Loucy (cell line): ENCODE measurements at regions not wholly inside any gene's neighbourhood (a gene's known extent, or its start where the extent isn't known, plus 50 kb on each side); places are given as distances from the start of the nearest gene placed in this dataset.

Experiments used
- H2AFZ ChIP-seq: fragments of 200-600 bp; sonication (generic); 2 replicates; pipeline ENCODE4 v1.6.0; 2016; ENCODE audit warnings: antibody characterized with exemption, mild to moderate bottlenecking, low read length, moderate library complexity
- H3F3A ChIP-seq: fragments of 200-600 bp; 2 replicates; pipeline ENCODE4 v1.6.0; 2016; ENCODE audit warnings: antibody characterized with exemption, low read depth, mild to moderate bottlenecking
- H3K27me3 ChIP-seq: fragments of 200-600 bp; sonication (generic); 2 replicates; pipeline ENCODE4 v1.6.1; 2014; ENCODE audit warnings: low read length, mild to moderate bottlenecking; ENCODE audit not compliant: insufficient read depth, poor library complexity, severe bottlenecking
- H3K36me3 ChIP-seq: fragments of 200-600 bp; sonication (generic); 2 replicates; pipeline ENCODE4 v1.6.1; 2016; ENCODE audit warnings: low read length; ENCODE audit not compliant: insufficient read depth
- H3K4me1 ChIP-seq: fragments of 200-600 bp; sonication (generic); 2 replicates; pipeline ENCODE4 v1.5.1; 2014; ENCODE audit warnings: low read length, mild to moderate bottlenecking; ENCODE audit not compliant: insufficient read depth, poor library complexity, severe bottlenecking
- H3K4me2 ChIP-seq: fragments of 200-600 bp; sonication (generic); 2 replicates; pipeline ENCODE4 v1.6.0; 2014; ENCODE audit warnings: antibody characterized with exemption, low read length, low read depth, mild to moderate bottlenecking; ENCODE audit not compliant: poor library complexity, severe bottlenecking
- H3K4me3 ChIP-seq: fragments of 200-600 bp; sonication (generic); 2 replicates; pipeline ENCODE4 v1.5.1; 2014; ENCODE audit warnings: low read length, mild to moderate bottlenecking, mixed read lengths; ENCODE audit not compliant: poor library complexity, severe bottlenecking
- H3K79me2 ChIP-seq: fragments of 200-600 bp; sonication (generic); 2 replicates; pipeline ENCODE4 v1.6.1; 2014; ENCODE audit warnings: low read length; ENCODE audit not compliant: insufficient read depth
- H3K9ac ChIP-seq: fragments of 200-600 bp; sonication (generic); 2 replicates; pipeline ENCODE4 v1.6.0; 2014; ENCODE audit warnings: mild to moderate bottlenecking, low read depth, low read length, moderate library complexity; ENCODE audit not compliant: poor library complexity, severe bottlenecking
- H3K9me2 ChIP-seq: fragments of 200-600 bp; sonication (generic); replicated peaks from 2 replicates; pipeline ENCODE4 v1.6.1; 2016; ENCODE audit warnings: low read depth, low read length, mixed read lengths
- H3K9me3 ChIP-seq: fragments of 200-600 bp; sonication (generic); 2 replicates; pipeline ENCODE4 v1.6.1; 2014; ENCODE audit warnings: mild to moderate bottlenecking, antibody characterized with exemption, low read length, low read depth; ENCODE audit not compliant: insufficient read depth
- H4K20me1 ChIP-seq: fragments of 200-600 bp; sonication (generic); 2 replicates; pipeline ENCODE4 v1.6.0; 2014; ENCODE audit warnings: antibody characterized with exemption, low read length, mild to moderate bottlenecking; ENCODE audit not compliant: insufficient read depth, poor library complexity, severe bottlenecking
- EZH2phosphoT487 ChIP-seq: fragments of 200-600 bp; IDR thresholded peaks from 2 replicates; pipeline ENCODE4 v1.6.1; 2018; ENCODE audit warnings: antibody characterized with exemption, mild to moderate bottlenecking, moderate library complexity, borderline replicate concordance
- TF ChIP-seq, protein P1 (sequence below): fragments of 200-600 bp; sonication (generic); conservative IDR thresholded peaks from 2 replicates; pipeline ENCODE4 v1.5.1; 2014; ENCODE audit warnings: mild to moderate bottlenecking, antibody characterized with exemption, low read length

DNA sequence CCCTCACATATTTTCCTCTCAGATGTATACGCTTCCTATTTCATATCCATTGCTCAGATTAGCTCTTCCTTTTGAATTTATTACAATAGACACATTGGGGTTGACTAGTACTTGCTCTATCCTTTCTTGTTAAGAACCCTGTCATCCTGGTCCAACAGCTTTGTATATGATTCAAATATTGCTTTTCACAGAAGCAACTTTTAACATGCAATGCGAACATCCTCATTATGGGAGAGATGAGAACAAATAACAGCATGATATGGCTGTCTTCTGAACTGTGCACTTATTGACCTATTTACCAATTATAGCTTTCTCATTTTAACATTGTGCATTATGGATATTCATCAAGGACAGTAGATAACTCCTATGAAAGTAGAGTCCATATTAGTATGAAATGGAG, 510.8 kb downstream of the PTPRC start:
- Histone ChIP-seq H3K9me2 (no peaks in the 10 kb centered on the region), H3K4me2 (no peak overlapping the region), H3K4me1 (no peaks in the 10 kb centered on the region), H2AFZ (no peak overlapping the region), H3F3A (no peaks in the 10 kb centered on the region), H3K36me3 (no peaks in the 10 kb centered on the region), H3K79me2 (no peaks in the 10 kb centered on the region), H3K9me3 (no peaks in the 10 kb centered on the region), H3K9ac (no peak overlapping the region), H3K4me3 (no peak overlapping the region), H4K20me1 (no peaks in the 10 kb centered on the region), H3K27me3 (no peaks in the 10 kb centered on the region)
- TF ChIP-seq, protein P1, sequence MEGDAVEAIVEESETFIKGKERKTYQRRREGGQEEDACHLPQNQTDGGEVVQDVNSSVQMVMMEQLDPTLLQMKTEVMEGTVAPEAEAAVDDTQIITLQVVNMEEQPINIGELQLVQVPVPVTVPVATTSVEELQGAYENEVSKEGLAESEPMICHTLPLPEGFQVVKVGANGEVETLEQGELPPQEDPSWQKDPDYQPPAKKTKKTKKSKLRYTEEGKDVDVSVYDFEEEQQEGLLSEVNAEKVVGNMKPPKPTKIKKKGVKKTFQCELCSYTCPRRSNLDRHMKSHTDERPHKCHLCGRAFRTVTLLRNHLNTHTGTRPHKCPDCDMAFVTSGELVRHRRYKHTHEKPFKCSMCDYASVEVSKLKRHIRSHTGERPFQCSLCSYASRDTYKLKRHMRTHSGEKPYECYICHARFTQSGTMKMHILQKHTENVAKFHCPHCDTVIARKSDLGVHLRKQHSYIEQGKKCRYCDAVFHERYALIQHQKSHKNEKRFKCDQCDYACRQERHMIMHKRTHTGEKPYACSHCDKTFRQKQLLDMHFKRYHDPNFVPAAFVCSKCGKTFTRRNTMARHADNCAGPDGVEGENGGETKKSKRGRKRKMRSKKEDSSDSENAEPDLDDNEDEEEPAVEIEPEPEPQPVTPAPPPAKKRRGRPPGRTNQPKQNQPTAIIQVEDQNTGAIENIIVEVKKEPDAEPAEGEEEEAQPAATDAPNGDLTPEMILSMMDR, result no peak
- no peak for TF ChIP-seq EZH2phosphoT487

DNA sequence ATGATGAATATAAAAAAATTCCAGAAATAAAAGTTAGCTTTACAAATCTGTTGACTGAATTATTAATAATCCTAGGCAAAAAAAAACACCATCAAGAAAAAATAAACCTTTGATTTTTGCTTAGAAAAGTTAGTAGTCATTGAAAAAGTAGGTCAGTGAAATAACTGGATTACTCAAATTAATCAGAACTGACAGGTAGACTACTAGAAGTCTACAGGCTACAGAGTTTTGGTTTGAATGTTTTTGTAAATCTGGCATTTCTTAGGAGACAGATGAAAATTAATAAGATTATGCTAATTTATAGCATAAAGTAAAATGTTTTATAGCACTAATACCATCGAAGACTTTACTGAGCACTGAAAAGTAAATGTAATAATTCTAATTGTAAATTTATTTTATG, 511.9 kb downstream of the PTPRC start:
- Histone ChIP-seq H3K4me1 (peaks cover under 1% of the 10 kb centered on the region), H3K4me3 (no peak overlapping the region)

DNA sequence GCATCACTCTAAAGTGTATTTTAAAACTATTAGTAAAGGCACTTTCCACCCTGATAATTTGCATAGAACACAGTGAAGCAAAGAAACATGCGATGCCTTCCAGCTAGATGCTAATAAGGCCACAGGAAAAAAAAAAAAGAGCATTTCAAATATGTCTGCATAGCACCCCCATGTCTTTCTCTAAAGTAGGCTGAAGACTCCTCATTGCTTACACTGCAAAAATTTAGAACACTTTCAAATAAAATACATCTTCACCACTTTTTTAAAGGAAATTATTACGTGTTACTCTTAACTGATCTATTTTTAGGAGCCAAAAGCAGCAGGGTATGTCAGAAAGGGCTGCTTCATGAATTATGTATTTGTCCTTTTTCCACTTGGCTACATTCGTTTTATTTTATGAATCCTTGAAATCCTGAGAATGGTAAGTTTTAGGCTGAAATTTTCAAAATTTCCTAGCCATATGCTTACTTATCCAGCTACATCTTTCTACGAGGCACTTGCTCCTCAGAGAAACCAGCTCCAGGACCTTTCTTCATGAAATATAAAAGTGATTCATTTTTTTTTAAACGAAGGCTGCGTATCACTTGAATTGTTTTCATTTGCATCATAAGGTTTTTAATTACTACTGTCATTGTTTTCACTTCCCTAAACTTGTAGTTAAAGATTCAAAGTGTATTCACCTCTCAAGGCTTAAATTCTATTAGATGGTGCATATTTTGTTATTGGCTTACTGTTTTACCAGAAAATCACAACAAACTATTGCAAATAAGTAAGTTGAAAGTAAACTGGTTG, 513.0 kb downstream of the PTPRC start:
- Histone ChIP-seq H3K4me2 (no peak overlapping the region), H3K4me3 (no peak overlapping the region)

More for the DNA sequence above, 511.9 kb downstream of the PTPRC start:
- Histone ChIP-seq H3K79me2 (no peaks in the 10 kb centered on the region), H3K9ac (no peak overlapping the region), H3K27me3 (no peaks in the 10 kb centered on the region), H3K9me2 (no peaks in the 10 kb centered on the region), H3K9me3 (no peaks in the 10 kb centered on the region), H2AFZ (no peak overlapping the region), H3F3A (no peaks in the 10 kb centered on the region), H3K4me2 (no peak overlapping the region), H4K20me1 (no peaks in the 10 kb centered on the region), H3K36me3 (no peaks in the 10 kb centered on the region)
- TF ChIP-seq, protein P1, result no peak
- TF ChIP-seq EZH2phosphoT487, result no peak

More for the DNA sequence above, 513.0 kb downstream of the PTPRC start:
- Histone ChIP-seq H3K4me1 (peaks cover 6% of the 10 kb centered on the region), H4K20me1 (no peaks in the 10 kb centered on the region), H3K79me2 (no peaks in the 10 kb centered on the region), H2AFZ (peak overlapping the region; percentile 32; the same call in 1 of the 2 replicates), H3K36me3 (no peaks in the 10 kb centered on the region), H3K9me3 (no peaks in the 10 kb centered on the region), H3K9me2 (no peaks in the 10 kb centered on the region), H3K9ac (no peak overlapping the region), H3F3A (no peaks in the 10 kb centered on the region), H3K27me3 (no peaks in the 10 kb centered on the region)
- no peak for TF ChIP-seq EZH2phosphoT487
- TF ChIP-seq, protein P1, result no peak
